Fibroblast of lung (primary cell): ENCODE measurements at regions not wholly inside any gene's neighbourhood (a gene's known extent, or its start where the extent isn't known, plus 50 kb on each side); places are given as distances from the start of the nearest gene placed in this dataset.

Experiments
- DNase-seq, 2 donors: peaks; one replicate each; pipeline versions ENCODE4 v3.0.0 to v3.0.0-alpha.2; 2010; ENCODE audit warnings: low read depth in 2 of 2
- H2AFZ ChIP-seq: 2 replicates; pipeline ENCODE4 v1.5.1; 2012; ENCODE audit warnings: low read length, control low read depth, inconsistent platforms
- H3K27ac ChIP-seq: 2 replicates; pipeline ENCODE4 v1.5.1; 2011; ENCODE audit warnings: low read length, control low read depth; ENCODE audit not compliant: insufficient read depth
- H3K27me3 ChIP-seq: 2 replicates; pipeline ENCODE4 v1.5.1; 2011; ENCODE audit warnings: mild to moderate bottlenecking, low read length; ENCODE audit not compliant: control insufficient read depth, insufficient read depth
- H3K36me3 ChIP-seq: 2 replicates; pipeline ENCODE4 v1.5.1; 2011; ENCODE audit warnings: low read length; ENCODE audit not compliant: control insufficient read depth, insufficient read depth
- H3K4me1 ChIP-seq: 2 replicates; pipeline ENCODE4 v1.5.1; 2011; ENCODE audit warnings: low read length; ENCODE audit not compliant: control insufficient read depth, insufficient read depth; ENCODE audit errors: extremely low read depth
- H3K4me2 ChIP-seq: 2 replicates; pipeline ENCODE4 v1.5.1; 2011; ENCODE audit warnings: low read length, control low read depth; ENCODE audit not compliant: insufficient read depth; ENCODE audit errors: extremely low read depth
- H3K4me3 ChIP-seq, 4 experiments: fragments of 200-600 bp in 1 of 4; sonication (generic) in 1 of 4; replicated peaks in 1 of 4; 2 replicates each; pipeline ENCODE4 v1.5.1; 2011 to 2016; ENCODE audit warnings: low read length in 4 of 4, low read depth in 3 of 4, mild to moderate bottlenecking in 3 of 4, control low read depth in 2 of 4, inconsistent platforms in 1 of 4, mixed read lengths in 1 of 4; ENCODE audit not compliant: insufficient read depth in 1 of 4; ENCODE audit errors: control extremely low read depth in 1 of 4
- H3K79me2 ChIP-seq: 2 replicates; pipeline ENCODE4 v1.5.1; 2012; ENCODE audit warnings: mild to moderate bottlenecking, low read length, inconsistent platforms; ENCODE audit not compliant: control insufficient read depth, insufficient read depth
- H3K9ac ChIP-seq: 2 replicates; pipeline ENCODE4 v1.5.1; 2011; ENCODE audit warnings: mild to moderate bottlenecking, low read length, control low read depth; ENCODE audit not compliant: insufficient read depth
- H3K9me3 ChIP-seq: 2 replicates; pipeline ENCODE4 v1.5.1; 2012; ENCODE audit warnings: low read depth, low read length; ENCODE audit not compliant: control insufficient read depth, insufficient read depth
- H4K20me1 ChIP-seq: 2 replicates; pipeline ENCODE4 v1.5.1; 2011; ENCODE audit warnings: low read length; ENCODE audit not compliant: control insufficient read depth, insufficient read depth; ENCODE audit errors: extremely low read depth
- EZH2 ChIP-seq: IDR thresholded peaks from 2 replicates; pipeline ENCODE4 v1.5.1; 2012; ENCODE audit warnings: low read length, control low read depth, mild to moderate bottlenecking; ENCODE audit errors: missing control alignments
- TF ChIP-seq, protein P1 (sequence below), 2 donors: IDR thresholded peaks in 1 of 2; conservative IDR thresholded peaks in 1 of 2; 1 replicate in 1 of 2; 2 replicates in 1 of 2; pipeline ENCODE4 v1.5.1; 2011 to 2012; ENCODE audit warnings: low read length in 2 of 2, control low read depth in 1 of 2, inconsistent platforms in 1 of 2, low read depth in 1 of 2, mild to moderate bottlenecking in 1 of 2

DNA sequence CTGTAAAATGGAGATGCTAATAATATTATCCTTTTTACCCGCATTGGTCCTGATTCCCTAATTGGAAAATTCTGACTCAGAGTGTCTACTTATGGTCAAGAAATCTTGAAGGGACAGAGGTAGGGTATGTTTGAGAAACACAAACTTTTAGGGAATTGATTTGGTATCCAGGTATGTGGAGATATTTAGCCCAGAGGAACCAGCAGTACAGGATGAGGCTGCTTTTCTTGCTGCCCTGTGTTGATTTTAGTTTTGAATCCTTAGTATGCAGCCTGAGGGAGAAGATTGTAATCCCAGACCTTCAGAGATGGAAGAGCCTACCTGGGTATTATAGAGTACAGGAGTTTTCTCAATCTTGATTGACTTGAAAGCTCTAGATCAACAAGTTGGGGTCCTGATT, 569.1 kb downstream of the PDCD6IP start:
- Histone ChIP-seq H3K79me2 (no peaks in the 10 kb centered on the region), H3K36me3 (no peaks in the 10 kb centered on the region), H3K4me1 (no peaks in the 10 kb centered on the region), H4K20me1 (no peaks in the 10 kb centered on the region), H3K9me3 (no peaks in the 10 kb centered on the region), H3K9ac (no peak overlapping the region), H3K4me3 (no peak overlapping the region), H2AFZ (no peak overlapping the region), H3K27me3 (no peaks in the 10 kb centered on the region), H3K27ac (no peak overlapping the region), H3K4me2 (no peak overlapping the region)
- DNase-seq, result no peak
- no peak for TF ChIP-seq EZH2
- TF ChIP-seq, protein P1, sequence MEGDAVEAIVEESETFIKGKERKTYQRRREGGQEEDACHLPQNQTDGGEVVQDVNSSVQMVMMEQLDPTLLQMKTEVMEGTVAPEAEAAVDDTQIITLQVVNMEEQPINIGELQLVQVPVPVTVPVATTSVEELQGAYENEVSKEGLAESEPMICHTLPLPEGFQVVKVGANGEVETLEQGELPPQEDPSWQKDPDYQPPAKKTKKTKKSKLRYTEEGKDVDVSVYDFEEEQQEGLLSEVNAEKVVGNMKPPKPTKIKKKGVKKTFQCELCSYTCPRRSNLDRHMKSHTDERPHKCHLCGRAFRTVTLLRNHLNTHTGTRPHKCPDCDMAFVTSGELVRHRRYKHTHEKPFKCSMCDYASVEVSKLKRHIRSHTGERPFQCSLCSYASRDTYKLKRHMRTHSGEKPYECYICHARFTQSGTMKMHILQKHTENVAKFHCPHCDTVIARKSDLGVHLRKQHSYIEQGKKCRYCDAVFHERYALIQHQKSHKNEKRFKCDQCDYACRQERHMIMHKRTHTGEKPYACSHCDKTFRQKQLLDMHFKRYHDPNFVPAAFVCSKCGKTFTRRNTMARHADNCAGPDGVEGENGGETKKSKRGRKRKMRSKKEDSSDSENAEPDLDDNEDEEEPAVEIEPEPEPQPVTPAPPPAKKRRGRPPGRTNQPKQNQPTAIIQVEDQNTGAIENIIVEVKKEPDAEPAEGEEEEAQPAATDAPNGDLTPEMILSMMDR (conservative IDR thresholded peaks at IDR 0.05 in 1 of 2, IDR thresholded peaks at IDR 0.05 in 1 of 2; ENCODE audit: low read depth in 1 of 2, low read length in 2 of 2), result no peak

DNA sequence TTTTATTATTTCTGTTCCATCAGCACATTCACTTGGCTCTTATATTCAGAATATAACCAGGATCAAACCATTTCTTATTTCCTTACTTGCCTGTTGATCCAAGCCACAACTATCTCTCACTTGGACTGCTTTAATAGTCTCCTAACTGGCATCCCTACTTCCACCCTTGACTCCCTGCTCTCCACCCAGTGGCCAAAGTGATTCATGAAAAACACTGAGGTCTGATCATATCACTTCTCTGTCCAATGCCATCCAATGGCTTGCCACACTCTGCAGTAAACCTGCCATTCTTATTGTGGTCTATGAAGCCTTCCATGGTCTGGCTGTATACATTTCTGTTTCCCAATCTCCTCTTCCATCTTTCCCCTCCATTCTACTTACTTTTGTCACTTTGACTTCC, 576.1 kb downstream of the PDCD6IP start:
- Histone ChIP-seq H3K79me2 (no peaks in the 10 kb centered on the region), H3K27ac (no peak overlapping the region), H3K9me3 (no peaks in the 10 kb centered on the region), H4K20me1 (no peaks in the 10 kb centered on the region), H3K9ac (no peak overlapping the region), H3K27me3 (no peaks in the 10 kb centered on the region), H3K36me3 (no peaks in the 10 kb centered on the region), H3K4me1 (no peaks in the 10 kb centered on the region), H2AFZ (no peak overlapping the region), H3K4me3 (no peak overlapping the region), H3K4me2 (no peak overlapping the region)
- TF ChIP-seq, protein P1 (conservative IDR thresholded peaks at IDR 0.05 in 1 of 2, IDR thresholded peaks at IDR 0.05 in 1 of 2; ENCODE audit: low read depth in 1 of 2, low read length in 2 of 2), result no peak
- no peak for TF ChIP-seq EZH2
- no peak for DNase-seq

DNA sequence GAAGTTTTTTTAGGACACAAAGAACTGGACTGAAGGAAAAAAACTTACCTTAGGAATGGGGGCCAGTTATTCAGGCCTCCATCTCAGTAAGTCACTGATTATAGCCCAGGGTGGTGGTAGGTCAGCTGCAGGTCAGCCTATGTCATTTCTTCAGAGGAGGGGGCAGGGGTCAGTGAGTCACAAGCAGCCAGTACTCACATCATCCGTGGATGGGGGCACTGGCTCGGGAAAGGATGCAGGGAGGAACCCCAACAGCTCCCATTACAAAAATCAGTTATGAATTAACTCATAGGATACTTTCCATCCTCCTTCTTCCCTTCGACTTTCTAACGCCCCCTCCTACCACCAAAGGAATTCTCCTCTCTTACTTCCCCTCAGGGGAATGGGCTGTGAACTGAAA, 578.3 kb downstream of the PDCD6IP start:
- Histone ChIP-seq H3K9ac (no peak overlapping the region), H3K27me3 (no peaks in the 10 kb centered on the region), H3K9me3 (no peaks in the 10 kb centered on the region), H2AFZ (no peak overlapping the region), H3K36me3 (no peaks in the 10 kb centered on the region), H3K79me2 (no peaks in the 10 kb centered on the region), H3K27ac (no peak overlapping the region), H3K4me1 (no peaks in the 10 kb centered on the region), H4K20me1 (no peaks in the 10 kb centered on the region), H3K4me2 (no peak overlapping the region), H3K4me3 (no peak overlapping the region)
- DNase-seq, result no peak
- TF ChIP-seq, protein P1 (conservative IDR thresholded peaks at IDR 0.05 in 1 of 2, IDR thresholded peaks at IDR 0.05 in 1 of 2; ENCODE audit: low read depth in 1 of 2, low read length in 2 of 2), result no peak
- TF ChIP-seq EZH2, result no peak
